ENCODE measurements at regions not wholly inside any gene's neighbourhood (a gene's known extent, or its start where the extent isn't known, plus 50 kb on each side); places are given as distances from the start of the nearest gene placed in this dataset.

- in situ Hi-C loops (cut with HindIII; ENCODE audit: low pct_unique_long_range_greater_than_20kb, low sequenced_read_pairs) (no loop called here), intact Hi-C loops (cut with micrococcal nuclease; ENCODE audit: unreplicated experiment) (no loop called here)
- no peak overlapping the region for H3K27ac ChIP-seq (ENCODE audit: low read length)
- no peaks in the 10 kb centered on the region for H3K36me3 ChIP-seq (ENCODE audit: control insufficient read depth, insufficient read depth, low read length)
- no peaks in the 10 kb centered on the region for H3K27me3 ChIP-seq (ENCODE audit: control insufficient read depth, insufficient read depth, low read length)
- TF ChIP-seq REST (IDR thresholded peaks at IDR 0.05; ENCODE audit: insufficient read depth in 1 of 2, low read depth in 2 of 2, low read length in 1 of 2): no peak
- TF ChIP-seq SIN3A (IDR thresholded peaks at IDR 0.05; ENCODE audit: borderline replicate concordance, insufficient read depth, low read depth, low read length): no peak
- no peak for TF ChIP-seq CTCF (IDR thresholded peaks at IDR 0.05)
- no peak for TF ChIP-seq POLR2AphosphoS5 (IDR thresholded peaks at IDR 0.05; ENCODE audit: low read depth, low read length)
- no peak for TF ChIP-seq TCF7L2 (IDR thresholded peaks at IDR 0.05; ENCODE audit: low read depth, low read length)
- H3K4me3 ChIP-seq (ENCODE audit: low read depth in 2 of 2, low read length in 2 of 2): no peak overlapping the region
- CTCF ChIA-PET: no interaction called here
- no TSS peak for BruUV-seq (replicated peaks)
- ATAC-seq (no peak), DNase-seq (ENCODE audit: low read depth, low spot score) (no peak)
- no peaks in the 10 kb centered on the region for H3K4me1 ChIP-seq (ENCODE audit: control insufficient read depth, insufficient read depth, low read length)
- POLR2A ChIA-PET: interaction anchor here (0.6 kb wide), 1 partner anchor 1530 kb away, joined by 3 read pairs; no protein-coding TSS in a partner anchor
- H3K9me3 ChIP-seq (ENCODE audit: control insufficient read depth, insufficient read depth, low read depth, low read length): no peaks in the 10 kb centered on the region
Measured at GRCh38 chr3:13939206-13939605, 59.3 kb upstream of the WNT7A start.

GRCh38 chr3:13937131-13937530 lies 57.3 kb upstream of the WNT7A start:
- Histone ChIP-seq H3K9me3 (ENCODE audit: control insufficient read depth, insufficient read depth, low read depth, low read length) (no peaks in the 10 kb centered on the region), H3K27me3 (ENCODE audit: control insufficient read depth, insufficient read depth, low read length) (no peaks in the 10 kb centered on the region), H3K4me1 (ENCODE audit: control insufficient read depth, insufficient read depth, low read length) (no peaks in the 10 kb centered on the region), H3K27ac (ENCODE audit: low read length) (no peak overlapping the region), H3K4me3 (ENCODE audit: low read depth in 2 of 2, low read length in 2 of 2) (no peak overlapping the region), H3K36me3 (ENCODE audit: control insufficient read depth, insufficient read depth, low read length) (no peaks in the 10 kb centered on the region)
- ATAC-seq: no peak
- ChIA-PET POLR2A (no interaction called here), CTCF (no interaction called here)
- no peak for DNase-seq (ENCODE audit: low read depth, low spot score)
- TF ChIP-seq TCF7L2 (IDR thresholded peaks at IDR 0.05; ENCODE audit: low read depth, low read length) (no peak), CTCF (IDR thresholded peaks at IDR 0.05) (no peak), SIN3A (IDR thresholded peaks at IDR 0.05; ENCODE audit: borderline replicate concordance, insufficient read depth, low read depth, low read length) (no peak), POLR2AphosphoS5 (IDR thresholded peaks at IDR 0.05; ENCODE audit: low read depth, low read length) (no peak), REST (IDR thresholded peaks at IDR 0.05; ENCODE audit: insufficient read depth in 1 of 2, low read depth in 2 of 2, low read length in 1 of 2) (no peak)
- intact Hi-C loops (cut with micrococcal nuclease; ENCODE audit: unreplicated experiment): no loop called here
- no TSS peak for BruUV-seq (replicated peaks)
- in situ Hi-C loops (cut with HindIII; ENCODE audit: low pct_unique_long_range_greater_than_20kb, low sequenced_read_pairs): no loop called here

All from Panc1 (cell line).